Stromal cell of bone marrow (primary cell): ENCODE measurements at regions not wholly inside any gene's neighbourhood (a gene's known extent, or its start where the extent isn't known, plus 50 kb on each side); places are given as distances from the start of the nearest gene placed in this dataset.
"Not testable (repeated sequence)": the region's sequence is repeated elsewhere in the genome, so short reads cannot be mapped to it uniquely, and the experiment has no call there.

Experiments
- DNase-seq: peaks from one replicate; pipeline ENCODE4 v3.0.0-alpha.2; 2012; ENCODE audit warnings: low read depth

DNA sequence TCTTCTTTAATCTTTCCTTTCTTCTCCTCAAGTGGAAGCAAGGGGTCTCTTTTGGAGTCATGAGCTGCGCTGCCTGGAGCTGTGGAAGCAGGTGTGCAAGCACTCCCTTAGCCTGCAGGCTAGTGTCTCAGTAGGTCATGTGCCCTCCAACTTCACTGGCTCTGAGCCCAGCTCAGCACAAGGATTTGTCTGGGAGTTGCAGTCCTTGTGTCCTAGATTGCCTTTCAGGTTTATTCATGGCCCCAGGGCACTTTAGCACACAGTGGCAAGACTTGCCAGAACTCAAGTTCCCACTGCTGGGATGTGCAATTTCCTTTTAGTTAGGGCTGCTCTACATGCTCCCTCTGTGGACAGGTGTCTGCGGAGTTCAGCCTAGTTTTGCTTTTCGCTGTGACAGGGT, 211.7 kb downstream of the LIG4 start:
- DNase-seq, result no peak

DNA sequence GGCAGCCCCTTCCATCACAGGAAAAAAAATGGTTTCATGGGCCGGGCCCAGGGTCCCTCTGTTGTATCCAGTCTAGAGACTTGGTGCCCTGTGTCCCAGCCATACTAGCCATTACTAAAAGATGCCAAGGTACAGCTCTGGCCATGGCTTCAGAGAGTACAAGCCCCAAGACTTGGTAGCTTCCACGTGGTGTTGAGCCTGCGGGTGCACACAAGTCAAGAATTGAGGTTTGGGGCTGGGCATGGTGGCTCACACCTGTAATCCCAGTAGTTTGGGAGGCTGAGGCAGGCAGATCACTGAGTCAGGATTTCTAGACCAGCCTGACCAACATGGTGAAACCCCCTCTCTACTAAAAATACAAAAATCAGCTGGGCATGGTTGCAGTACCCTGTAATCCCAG, 214.3 kb downstream of the LIG4 start:
- no peak for DNase-seq

DNA sequence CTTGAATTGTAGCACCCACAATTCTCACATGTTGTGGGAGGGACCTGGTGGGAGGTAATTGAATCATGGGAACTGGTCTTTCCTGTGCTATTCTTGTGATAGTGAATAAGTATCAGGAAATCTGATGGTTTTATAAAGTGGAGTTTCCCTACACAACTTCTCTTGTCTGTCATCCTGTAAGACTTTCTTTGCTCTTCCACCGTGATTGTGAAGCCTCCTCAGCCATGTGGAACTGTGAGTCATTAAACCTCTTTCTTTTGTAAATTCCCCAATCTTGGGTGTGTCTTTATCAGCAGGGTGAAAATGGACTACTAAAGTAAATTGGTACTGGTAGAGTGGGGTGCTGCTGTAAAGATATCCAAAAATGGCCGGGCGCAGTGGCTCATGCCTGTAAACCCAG, 215.6 kb downstream of the LIG4 start:
- DNase-seq, result no peak

DNA sequence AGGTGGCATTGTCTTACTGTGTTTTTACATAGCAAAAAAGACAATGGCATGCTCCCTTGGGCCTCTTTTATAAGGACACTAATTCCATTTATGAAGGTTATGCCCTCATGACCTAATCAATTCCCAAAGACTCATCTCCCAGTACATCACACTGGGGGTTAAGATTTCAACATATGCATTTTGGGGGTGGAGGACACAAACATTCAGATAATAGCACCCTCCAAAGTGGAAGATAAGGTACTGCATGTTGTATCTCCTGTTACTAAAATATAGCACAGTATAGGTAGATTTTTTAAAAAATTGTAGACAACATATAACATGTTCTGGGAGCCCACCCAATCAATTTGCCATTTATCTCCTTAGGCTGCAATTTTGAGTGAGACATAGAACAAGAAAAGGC, 221.2 kb downstream of the LIG4 start:
- DNase-seq, result no peak

DNA sequence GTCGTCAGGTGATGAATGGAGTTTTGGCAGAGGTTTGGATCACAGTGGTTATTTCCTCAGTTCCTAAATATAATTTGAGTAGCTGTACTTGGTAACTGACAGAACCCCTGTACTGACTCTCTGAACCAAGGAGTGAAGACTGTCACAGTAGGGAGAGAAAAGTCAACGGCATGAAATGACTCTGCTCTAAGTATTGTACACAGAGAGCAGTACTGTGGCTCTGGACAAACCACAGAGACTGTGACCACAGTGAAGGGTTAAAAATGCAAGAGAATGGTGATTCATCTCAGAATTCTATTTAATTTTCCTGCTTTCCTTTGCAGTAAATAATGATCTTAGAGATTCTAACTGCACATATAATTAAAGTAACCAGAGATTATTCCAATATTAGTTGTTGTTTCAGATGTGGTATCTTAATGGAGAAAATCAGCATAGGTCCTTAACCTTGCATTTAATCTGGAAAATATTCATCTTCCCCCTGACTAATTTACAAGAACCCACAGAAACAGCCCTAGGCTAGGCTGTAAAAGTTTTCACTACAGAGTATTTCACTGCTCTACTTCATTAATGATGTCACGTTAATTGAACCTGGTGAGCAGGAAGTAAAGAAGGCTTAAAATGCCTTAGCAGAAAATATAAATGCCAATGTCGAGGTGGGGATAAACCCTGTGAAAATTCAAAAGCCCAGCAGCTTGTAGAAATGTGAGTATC, 221.9 kb downstream of the LIG4 start:
- no peak for DNase-seq

DNA sequence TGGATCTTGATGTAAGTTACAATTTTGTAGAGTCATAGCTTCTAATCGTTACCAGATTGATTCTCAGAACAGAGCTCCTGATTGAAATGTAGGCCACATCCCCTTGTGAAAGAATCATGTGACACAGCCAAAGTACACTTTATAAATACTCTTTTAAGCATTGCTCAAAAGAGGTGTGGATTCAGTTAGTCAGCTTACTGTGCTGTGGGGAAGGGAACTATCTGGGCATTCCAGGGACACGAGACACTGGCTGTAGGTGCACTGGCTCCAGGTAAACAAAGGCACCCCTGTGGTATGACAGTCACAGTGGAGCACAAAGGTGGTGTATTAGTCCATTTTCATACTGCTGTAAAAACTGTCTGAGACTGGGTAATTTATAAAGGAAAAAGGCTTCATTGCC, 222.8 kb downstream of the LIG4 start:
- DNase-seq, result no peak

DNA sequence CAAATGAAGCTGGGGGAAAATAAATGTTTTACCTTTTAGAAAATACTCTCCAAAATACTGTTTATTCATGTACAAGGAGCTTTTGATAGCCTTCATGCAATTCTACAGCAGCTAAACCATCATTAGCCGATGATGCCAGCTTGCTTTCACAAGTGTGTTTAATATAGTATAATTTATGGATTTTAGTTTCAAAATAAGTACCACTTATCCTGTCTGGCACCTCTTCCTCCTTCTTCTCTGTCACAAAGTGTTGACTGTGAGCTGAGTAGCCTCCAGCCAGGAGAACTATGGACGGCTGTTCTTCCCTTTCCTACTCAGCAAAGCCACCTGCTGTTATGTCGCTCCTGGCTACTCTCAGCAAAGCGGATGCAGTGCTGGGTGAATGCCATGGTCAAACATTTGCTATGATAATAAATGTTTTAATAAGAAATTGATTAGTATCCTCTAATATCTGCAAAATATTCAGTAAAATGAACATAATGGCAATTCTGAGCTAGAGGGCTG, 238.2 kb downstream of the LIG4 start:
- no peak for DNase-seq

DNA sequence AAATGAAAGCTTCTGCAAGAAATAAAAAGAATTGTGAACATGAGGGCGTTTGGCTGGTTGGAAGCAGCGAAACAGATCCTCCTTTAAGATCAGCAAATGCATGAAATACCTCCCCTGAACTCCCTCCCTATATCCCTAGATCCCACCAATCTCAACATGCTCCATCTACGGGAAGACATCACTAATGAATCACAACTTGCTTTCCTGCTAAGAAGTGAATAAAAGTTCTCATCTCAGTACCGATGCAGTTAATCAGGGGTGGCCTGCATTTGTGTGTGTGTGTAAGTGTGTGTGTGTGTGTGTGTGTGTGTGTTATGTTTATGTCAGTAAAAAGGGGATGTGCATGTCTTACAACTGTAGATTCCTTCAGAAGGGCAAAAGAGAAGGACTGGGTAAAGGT, 238.7 kb downstream of the LIG4 start:
- DNase-seq, result no peak

DNA sequence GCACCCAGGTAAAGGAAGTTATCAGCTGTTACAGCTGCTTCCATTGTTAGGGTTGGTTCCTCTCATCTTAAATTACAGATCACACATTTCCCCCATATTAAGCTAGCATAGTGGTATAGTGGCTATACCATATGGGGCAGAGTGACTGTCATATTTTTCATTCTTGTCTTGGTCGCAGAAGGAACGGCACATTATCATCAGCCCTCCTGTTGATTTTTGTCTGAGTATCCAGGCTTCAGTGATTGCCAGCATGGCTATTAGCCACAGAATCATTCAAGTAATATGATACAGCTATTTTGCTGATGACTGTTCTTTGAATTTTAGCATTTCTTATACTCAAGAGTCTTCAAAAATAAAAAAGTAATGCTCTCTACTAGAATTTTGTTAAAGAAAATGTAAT, 240.9 kb downstream of the LIG4 start:
- DNase-seq, result no peak

DNA sequence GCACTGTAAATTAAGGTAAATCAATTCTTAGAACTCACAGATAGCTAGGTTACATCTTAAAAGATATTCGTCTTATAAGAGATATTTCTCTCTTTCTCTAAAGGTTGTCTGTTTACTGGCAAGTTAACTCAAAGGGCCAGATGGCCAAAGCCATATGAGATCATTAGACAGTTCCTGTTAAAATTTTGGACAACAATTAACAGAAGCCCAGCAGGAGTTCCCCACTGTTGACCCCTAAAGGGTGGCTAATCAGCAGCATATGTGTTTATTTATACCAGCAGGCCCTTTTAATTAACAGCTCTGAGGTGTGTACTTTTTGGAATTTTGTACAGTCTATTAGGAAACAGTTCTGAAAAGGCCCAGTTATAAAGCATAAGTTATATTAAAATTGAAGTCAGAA, 245.8 kb downstream of the LIG4 start:
- no peak for DNase-seq

DNA sequence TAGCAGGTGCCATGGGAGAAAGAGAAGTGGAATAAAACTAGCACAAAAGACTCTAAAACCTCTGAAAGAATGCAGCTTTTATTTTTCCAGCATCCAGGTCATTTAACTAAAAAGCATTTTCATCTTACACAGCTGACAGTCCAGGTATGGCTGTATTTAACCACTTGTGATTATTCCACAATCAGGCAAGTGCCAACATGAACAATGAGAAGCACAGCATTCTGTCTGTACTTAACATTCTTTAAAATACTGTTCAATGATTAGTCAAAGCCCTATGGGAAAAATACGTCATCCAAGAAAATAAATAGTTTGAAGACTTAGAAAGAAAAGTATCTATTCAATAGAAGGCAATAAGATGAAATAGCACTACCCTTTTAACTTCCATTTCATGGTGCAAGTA, 246.9 kb downstream of the LIG4 start:
- DNase-seq, result no peak

DNA sequence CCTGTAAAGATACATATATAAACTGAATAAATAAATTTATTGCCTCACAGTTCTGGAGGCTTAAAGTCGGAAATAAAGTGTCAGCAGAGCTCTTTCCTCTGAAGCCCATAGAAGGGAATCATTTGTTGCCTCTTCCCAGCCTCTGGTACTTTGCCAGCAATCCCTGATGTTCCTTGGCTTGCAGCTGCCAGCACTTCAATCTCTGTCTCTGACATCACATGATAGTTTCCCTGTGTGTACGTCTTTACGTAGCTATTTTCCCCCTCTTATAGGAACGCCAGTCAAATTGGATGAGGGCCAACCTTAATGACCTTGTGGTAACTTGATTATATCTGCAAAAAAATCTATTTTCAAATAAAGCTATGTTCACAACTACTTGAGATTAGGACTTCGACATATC, 250.9 kb downstream of the LIG4 start:
- DNase-seq, result no peak

DNA sequence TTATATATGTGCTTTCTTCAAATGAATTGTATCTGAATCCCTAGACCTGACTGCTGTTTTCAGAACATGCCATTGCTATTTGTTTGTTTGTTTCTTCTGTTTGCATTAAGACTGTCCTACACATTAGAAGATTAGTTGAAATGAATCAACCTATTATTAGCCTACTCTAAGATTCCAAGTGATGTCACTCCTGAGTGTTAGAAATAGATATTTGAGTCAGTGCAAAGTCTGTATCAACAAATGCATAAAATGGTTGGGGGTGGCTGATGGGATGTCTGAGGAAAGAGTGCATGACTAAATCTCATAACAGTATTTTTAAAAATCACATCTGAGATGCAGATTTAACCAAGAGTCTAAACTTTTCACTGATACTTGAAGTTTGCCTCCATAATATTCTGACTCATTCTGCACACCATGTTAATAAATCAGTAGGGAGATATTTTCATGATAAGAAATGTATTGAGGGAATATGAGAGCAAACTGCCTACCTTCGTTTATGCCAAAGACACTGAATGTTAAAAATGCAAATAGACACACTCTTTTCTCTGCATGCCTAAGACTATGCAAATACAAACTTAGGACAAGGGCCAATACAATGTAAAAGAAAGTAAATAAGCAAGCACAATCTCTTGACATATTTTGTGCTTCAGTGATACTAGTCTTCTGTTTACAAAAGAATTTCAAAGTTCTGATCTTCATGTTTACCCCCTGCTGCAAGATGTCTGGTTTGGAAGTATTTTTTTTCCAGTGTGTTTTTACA, 253.3 kb downstream of the LIG4 start:
- no peak for DNase-seq

DNA sequence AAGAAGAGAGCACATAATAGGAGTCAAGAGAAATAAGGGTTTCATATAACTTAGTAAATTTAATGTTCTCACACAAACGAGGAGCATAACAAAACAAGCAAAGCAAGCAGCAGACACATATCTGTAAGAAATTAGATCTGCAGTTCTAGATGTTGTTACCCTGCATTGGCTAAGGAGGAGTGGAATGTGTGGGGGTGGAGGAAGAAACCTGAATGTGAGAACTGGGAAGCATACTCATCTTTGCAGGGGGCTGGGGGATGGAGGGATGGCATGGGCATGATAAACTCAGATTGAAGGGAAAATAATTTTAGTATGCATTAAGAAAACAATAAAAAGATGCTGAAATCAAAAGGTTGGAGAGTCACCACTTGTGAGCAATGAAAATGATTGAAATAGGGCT, 255.0 kb downstream of the LIG4 start:
- DNase-seq, result no peak

DNA sequence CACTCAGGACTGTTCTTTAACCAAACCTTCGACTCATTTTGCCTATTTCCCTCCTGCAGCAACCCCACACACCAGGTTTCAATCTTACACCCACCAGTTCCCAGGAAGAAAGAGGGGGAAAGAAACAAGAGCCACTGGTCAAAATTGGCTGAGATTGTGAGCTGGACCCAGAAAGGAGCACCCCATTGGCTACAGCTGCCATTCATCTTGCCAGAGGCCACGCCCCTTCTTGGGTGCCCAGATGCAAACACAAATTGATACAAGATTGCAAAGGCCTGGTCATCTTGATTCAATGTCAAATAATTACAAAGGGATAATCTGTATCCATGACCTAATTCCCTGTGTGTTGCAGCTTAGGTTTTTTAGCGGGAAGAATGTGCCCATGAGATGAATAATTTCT, 258.4 kb downstream of the LIG4 start:
- DNase-seq, result no peak

DNA sequence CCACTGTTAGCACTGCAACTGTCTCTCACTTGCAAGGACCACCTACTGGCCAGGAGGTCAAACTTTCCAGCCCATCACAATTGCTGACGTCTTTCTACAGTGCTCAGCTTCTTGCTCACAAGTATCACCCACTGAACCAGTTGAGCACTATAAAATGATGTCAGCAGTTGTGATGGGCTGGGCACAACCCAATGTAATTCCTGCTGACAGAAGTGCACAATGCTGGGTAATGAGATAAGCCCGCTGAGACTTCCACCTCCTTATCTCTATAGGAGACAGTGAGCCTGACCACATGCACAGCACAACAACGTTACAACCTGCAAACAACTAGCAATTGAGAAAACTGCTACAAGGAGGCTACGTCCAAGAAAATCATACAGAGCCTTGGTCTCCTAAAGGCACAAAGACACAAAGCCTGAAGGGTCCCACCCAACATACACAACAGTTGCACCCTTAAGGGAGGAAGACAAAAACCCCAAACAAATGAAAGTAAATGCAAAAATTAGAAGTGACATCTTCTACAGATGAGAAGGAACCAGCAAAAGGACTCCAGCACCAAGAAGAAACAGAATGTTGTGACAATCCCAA, 273.2 kb downstream of the LIG4 start:
- no peak for DNase-seq

DNA sequence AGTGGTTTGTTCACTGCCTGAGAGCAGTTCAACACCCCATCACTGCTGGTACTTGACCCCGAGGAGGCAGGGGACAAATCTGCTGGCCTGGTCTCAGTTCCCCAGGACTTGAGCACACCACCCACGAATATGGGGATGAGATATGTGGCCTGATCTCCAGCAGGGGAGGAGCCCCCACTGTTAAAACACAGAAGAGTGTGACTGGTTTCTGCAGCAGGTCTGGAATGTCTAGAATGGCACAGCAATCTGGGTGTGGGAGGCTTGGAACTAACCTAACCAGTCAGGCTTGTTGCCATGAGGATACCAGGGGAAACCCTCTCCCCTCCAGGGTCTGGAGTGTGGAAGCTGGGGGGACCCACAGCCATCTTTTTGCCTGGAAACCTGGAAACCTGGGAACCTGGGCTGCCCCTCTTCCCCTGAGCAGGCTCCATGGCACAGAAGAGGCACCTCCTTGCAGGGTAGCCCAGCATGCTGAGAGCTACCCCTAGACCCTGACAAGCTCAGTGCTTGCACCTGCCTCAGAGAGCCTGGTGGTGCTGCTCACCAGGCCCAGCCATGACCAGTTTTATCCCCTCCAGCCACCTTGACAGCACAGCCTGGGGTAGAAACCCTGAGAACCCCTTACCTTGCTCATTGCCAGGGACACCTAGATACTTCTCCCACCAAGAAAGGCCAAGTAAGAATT, 273.8 kb downstream of the LIG4 start:
- DNase-seq, result no peak

DNA sequence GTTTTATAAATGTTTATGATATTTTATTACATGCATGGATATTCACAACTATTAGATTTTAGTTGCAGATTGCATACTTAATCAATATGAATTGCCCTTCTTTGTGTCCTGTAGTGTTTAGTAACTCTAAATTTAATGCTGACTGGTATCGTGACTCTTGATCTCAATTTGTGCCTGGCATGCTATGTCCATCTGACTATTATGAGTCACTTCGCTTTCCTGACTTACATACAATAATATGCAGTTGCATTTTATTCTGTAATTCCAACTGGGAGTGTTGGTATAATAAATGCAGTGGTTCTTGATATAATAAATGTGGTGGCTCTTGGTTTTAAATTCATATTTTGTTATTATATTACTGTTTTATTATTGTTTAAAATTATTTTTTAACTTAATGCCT, 277.5 kb downstream of the LIG4 start:
- DNase-seq, result peak; percentile 1

DNA sequence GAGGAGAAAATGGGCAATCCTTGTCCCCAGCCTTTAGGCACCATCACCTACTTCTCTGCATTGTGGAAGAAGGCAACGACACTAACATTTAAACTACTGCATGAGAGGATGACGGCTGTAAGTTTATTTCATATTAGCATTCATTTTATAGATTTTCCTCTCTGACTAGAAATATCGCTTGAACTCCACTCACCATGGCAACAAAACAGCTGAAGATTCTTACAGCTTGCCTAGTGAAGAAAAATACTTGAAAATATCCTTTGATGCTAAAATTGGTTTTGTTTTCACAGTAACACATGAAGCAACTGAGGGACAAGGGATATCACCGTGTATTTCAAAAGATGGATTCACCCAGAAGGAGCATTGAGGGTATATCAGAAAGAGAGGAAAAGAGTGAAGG, 284.3 kb downstream of the LIG4 start:
- no peak for DNase-seq

DNA sequence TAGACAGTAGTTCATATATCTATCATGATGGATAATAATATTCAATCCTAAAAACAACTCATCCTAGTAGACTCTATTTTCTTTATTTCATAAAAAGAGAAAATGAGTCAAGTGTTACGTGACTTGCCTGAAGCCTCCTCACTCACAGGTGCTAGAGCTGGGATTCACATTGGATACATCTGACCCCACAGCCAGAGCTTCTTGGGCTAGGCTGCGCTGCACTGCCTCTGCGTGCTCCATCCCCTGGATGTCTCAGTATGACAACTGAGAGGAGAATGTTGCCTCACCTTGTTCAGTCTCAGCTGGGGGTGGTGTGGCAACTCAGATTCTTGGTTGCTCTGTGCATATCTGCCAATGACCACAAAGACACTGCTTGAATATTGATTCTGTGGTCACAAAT, 286.6 kb downstream of the LIG4 start:
- DNase-seq, result no peak

DNA sequence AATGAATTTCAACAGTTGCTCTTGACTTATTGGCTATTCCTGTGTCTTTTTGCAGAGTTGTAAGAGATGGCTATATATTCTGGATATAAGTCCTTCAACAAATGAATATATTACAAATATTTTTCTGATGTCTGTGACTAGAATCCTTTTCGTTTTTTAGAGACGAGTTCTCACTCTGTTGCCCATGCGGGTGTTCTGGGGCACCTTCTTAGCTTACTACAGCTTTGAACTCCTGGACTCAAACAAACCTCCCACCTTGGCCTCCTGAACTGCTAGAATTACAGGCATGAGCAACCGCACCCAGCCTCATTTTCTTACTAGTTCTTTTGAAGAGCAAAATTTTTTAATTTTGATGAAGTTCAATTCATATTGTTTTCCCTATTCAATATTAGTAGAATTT, 287.8 kb downstream of the LIG4 start:
- DNase-seq, result no peak

DNA sequence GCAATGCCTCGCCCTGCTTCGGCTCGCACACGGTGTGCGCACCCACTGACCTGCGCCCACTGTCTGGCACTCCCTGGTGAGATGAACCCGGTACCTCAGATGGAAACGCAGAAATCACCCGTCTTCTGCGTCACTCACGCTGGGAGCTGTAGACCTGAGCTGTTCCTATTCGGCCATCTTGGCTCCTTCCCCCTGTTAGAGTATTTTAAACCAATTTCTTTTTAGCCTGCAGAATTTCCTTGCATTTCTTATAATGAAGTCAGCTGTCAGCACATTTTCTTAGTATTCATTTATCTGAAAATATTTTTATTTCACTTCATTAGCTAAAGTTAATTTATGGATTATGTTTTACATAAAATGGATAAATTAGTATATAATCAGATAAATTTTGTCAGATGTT, 288.8 kb downstream of the LIG4 start:
- not testable (repeated sequence) for DNase-seq

DNA sequence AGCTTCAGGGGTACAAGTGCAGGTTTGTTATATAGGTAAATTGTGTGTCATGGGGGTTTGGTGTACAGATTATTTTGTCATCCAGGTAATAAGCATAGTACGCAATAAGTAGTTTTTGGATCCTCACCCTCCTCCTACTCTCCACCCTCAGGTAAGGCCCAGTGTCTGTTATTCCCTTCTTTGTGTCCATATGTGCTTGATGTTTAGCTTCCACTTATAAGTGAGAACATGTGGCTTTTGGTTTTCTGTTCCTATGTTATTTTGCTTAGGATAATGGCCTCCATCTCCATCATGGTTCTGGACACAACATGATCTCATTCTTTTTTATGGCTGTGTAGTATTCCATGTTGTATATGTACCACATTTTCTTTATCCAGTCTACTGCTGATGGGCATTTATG, 298.4 kb downstream of the LIG4 start:
- not testable (repeated sequence) for DNase-seq
